ENCODE measurements at regions not wholly inside any gene's neighbourhood (a gene's known extent, or its start where the extent isn't known, plus 50 kb on each side); places are given as distances from the start of the nearest gene placed in this dataset.
A peak's percentile ranks its signal among the peaks of the same experiment; 100 is the strongest.

DNA sequence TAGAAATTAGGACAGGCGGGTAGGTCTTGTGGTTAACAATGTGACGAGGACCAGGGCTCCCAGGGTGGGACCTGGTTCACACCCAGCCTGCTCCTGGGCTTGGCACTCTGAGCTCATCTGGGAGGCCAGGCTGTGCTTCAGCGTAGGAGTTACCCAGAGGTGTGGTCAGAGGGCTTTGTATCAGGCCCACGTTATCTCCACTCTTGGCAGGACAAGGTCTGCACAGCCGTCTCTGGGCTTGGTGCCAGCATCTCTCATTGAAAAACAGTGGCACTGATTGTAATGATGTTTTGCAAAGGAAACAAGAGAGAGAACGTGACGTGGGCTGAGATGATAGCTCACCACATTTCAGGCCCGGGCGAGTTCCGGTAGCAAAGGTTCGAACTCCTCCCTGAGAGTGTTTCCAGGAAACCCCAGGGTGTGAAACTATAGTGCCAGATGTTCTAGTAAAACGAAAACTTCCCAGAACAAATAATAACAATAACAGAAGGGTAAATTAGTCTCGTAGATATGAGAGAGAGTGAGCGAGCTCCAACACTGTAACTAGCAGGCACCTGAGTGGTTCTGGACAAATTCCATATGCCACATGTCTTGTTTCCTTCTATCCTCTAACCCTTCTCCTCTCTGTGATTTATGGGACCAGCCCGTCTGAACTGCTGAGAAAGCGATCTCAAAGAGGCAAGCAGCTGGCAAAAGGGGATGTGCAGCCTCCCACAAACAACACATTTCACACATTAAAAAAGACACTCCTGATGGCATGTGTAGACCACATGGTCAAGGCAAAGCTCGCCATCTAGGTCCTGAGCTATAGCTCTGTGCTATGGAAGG lies 227.3 kb downstream of the KTN1 start:
- Histone ChIP-seq H3K9me3 (ENCODE audit: control insufficient read depth, low read length) (no peaks in the 10 kb centered on the region), H3K27me3 (ENCODE audit: control insufficient read depth, insufficient read depth) (no peaks in the 10 kb centered on the region), H3K4me1 (ENCODE audit: control insufficient read depth, insufficient read depth, low read length) (peaks cover 8% of the 10 kb centered on the region), H3K4me3 (ENCODE audit: low read length) (no peak overlapping the region), H3K27ac (ENCODE audit: low read length) (peak overlapping the region; percentile 33)
- WGBS, result 13% methylated on average over 17 of the region's 17 CpGs
- DNase-seq (peak; percentile 90 to 95 (median 94)), ATAC-seq (peak; percentile 99)
- intact Hi-C loops (cut with DNase I), result no loop called here

DNA sequence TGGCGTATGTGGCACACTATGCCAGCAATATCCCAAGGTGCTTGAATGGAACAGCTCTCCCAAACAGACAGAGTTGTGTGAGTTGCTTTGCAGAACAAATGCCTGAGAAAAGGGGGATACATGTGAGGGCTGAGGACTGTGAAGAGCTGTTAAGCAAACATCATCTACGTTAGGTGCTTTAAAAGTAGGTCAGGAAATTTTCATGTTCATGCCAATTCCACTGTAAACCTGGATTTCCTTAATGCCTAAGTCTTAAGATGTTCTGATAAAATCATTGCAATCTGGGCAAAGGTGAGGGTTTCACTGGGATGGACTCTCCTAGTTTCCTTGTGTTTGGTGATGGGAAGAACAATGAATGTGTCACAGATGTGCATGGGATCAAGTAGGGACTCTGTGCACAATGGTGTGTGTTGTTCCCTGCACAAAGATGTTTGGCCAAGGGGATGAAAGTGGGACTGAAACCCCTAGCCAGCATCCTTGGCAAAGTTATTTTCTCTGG lies 227.9 kb downstream of the KTN1 start:
- H3K4me1 ChIP-seq (ENCODE audit: control insufficient read depth, insufficient read depth, low read length), result peaks cover 8% of the 10 kb centered on the region
- WGBS, result 82% methylated on average over 2 of the region's 2 CpGs
- DNase-seq (no peak), ATAC-seq (no peak)
- H3K27ac ChIP-seq (ENCODE audit: low read length), result peak overlapping the region; percentile 33
- no peaks in the 10 kb centered on the region for H3K9me3 ChIP-seq (ENCODE audit: control insufficient read depth, low read length)
- H3K27me3 ChIP-seq (ENCODE audit: control insufficient read depth, insufficient read depth), result no peaks in the 10 kb centered on the region
- intact Hi-C loops (cut with DNase I), result no loop called here
- no peak overlapping the region for H3K4me3 ChIP-seq (ENCODE audit: low read length)

DNA sequence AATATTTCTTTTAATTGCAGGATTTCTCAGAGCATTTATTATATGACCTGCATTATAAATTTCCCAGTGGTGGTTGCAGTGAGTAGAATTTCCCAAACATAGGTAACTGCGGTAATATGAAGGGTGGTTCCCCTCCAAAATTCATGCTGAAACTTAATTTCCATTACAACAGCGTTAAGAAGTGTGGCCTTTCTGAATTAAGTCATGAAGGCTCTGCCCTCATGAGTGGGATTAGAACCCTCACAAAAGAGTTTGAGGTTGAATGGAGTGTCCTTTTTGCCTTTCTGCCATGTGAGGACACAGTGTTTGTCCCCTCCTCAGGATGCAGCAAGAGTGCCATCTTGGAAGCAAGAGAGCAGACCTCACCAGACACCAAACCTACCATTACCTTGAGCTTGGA lies 233.6 kb downstream of the KTN1 start:
- Histone ChIP-seq H3K4me3 (ENCODE audit: low read length) (no peak overlapping the region), H3K9me3 (ENCODE audit: control insufficient read depth, low read length) (no peaks in the 10 kb centered on the region), H3K27ac (ENCODE audit: low read length) (no peak overlapping the region), H3K4me1 (ENCODE audit: control insufficient read depth, insufficient read depth, low read length) (no peaks in the 10 kb centered on the region), H3K27me3 (ENCODE audit: control insufficient read depth, insufficient read depth) (no peaks in the 10 kb centered on the region)
- ATAC-seq (no peak), DNase-seq (no peak)
- intact Hi-C loops (cut with DNase I), result no loop called here
- WGBS, result 91% methylated on average over 2 of the region's 2 CpGs

DNA sequence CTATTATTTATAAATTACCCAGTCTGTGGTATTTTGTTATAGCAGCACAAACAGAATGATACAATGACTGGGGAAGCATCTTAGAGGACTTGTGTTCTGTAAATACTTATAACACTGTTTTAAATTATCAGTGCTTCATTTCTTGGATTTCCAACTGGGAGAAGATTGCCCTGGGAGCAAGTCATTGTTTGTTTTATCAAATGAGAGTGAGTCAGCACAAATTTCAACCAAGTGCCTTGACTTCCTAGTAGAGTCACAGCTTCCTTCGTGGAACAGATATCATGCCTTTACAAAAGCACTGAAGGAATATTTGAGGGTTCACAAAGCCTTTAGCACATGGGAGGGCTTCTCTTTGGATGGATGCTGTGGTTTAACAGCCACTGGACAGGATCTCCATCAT lies 234.1 kb downstream of the KTN1 start:
- Histone ChIP-seq H3K9me3 (ENCODE audit: control insufficient read depth, low read length) (no peaks in the 10 kb centered on the region), H3K27ac (ENCODE audit: low read length) (no peak overlapping the region), H3K4me3 (ENCODE audit: low read length) (no peak overlapping the region), H3K27me3 (ENCODE audit: control insufficient read depth, insufficient read depth) (no peaks in the 10 kb centered on the region), H3K4me1 (ENCODE audit: control insufficient read depth, insufficient read depth, low read length) (no peaks in the 10 kb centered on the region)
- DNase-seq (no peak), ATAC-seq (no peak)
- intact Hi-C loops (cut with DNase I), result no loop called here
- WGBS, result 73% methylated on average over 1 of the region's 1 CpG

DNA sequence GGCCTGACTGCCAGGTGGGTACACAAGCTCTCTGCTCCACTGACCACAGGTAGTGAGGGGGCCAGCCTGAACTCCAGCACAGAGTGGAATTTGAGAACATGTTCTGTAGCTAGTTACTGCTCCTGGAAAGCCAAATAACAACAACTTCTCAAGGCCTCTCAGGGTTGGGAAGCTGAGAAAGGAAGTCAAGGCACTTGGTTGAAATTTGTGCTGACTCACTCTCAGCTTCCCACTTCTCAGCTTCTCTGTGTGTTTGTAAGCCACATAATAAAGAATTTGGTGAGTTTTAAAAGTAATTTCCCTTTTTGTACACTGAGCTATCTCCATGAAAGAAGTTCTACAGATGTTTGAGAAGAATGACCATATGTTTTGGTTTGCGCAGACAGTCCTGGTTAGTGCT lies 234.9 kb downstream of the KTN1 start:
- no peak for ATAC-seq
- H3K4me3 ChIP-seq (ENCODE audit: low read length), result no peak overlapping the region
- WGBS, result 92% methylated on average over 1 of the region's 1 CpG
- no peaks in the 10 kb centered on the region for H3K9me3 ChIP-seq (ENCODE audit: control insufficient read depth, low read length)
- no peaks in the 10 kb centered on the region for H3K4me1 ChIP-seq (ENCODE audit: control insufficient read depth, insufficient read depth, low read length)
- H3K27ac ChIP-seq (ENCODE audit: low read length), result no peak overlapping the region
- intact Hi-C loops (cut with DNase I), result no loop called here
- no peak for DNase-seq
- no peaks in the 10 kb centered on the region for H3K27me3 ChIP-seq (ENCODE audit: control insufficient read depth, insufficient read depth)

DNA sequence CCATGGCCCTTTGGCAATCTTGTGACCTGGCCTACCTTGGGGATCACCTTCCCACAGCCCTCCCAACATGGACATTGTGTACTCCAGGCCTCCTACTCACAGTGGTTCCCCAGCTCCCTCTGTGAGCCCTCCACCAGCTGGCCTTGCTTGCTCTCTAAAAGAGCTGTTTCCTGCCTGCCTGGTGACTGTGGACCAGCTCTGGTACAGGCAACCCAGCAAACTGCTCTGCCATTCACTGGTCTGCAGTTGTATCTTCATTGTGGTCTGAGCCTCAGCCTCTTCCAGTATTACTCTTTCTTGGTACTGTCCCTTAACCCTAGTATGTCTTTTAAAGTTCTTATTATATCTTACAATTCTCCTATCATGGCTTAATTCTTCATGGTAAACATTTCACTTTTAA lies 236.2 kb downstream of the KTN1 start:
- no peaks in the 10 kb centered on the region for H3K27me3 ChIP-seq (ENCODE audit: control insufficient read depth, insufficient read depth)
- intact Hi-C loops (cut with DNase I), result no loop called here
- no peak for DNase-seq
- H3K27ac ChIP-seq (ENCODE audit: low read length), result no peak overlapping the region
- ATAC-seq, result no peak
- H3K4me3 ChIP-seq (ENCODE audit: low read length), result no peak overlapping the region
- H3K9me3 ChIP-seq (ENCODE audit: control insufficient read depth, low read length), result no peaks in the 10 kb centered on the region
- H3K4me1 ChIP-seq (ENCODE audit: control insufficient read depth, insufficient read depth, low read length), result no peaks in the 10 kb centered on the region

DNA sequence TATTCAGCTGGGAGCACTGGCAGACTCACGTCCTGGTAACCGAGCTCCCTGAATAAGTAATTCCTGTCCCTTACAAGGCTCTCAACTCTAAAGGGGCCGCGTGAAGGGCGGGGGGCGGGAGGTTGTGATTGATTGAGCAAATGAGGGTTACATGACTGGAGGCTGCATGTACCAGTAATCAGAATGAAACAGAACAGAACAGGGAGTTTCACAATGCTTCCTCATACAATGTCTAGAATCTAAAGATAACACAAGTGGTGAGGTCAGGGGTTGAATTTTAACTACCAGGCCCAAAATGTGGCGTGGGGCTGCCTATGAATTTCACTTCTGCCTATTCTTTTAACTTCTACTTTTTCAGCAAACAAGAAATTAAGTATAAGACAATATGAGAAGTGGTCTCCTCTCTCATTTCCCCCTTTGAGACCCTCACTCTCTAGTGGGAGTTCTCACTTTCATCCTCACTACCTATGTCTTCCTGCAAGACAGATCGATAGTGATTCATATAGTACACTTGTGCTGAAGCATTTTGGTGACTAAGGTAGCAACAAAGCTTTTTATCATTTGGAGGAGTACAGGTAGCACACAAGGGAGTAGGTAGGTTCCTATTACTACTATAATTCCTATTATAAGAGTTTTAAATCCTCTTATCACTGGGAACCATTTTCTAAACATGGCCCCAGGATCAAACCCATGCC lies 239.8 kb downstream of the KTN1 start:
- Histone ChIP-seq H3K4me1 (ENCODE audit: control insufficient read depth, insufficient read depth, low read length) (no peaks in the 10 kb centered on the region), H3K27ac (ENCODE audit: low read length) (no peak overlapping the region), H3K27me3 (ENCODE audit: control insufficient read depth, insufficient read depth) (no peaks in the 10 kb centered on the region), H3K9me3 (ENCODE audit: control insufficient read depth, low read length) (peaks cover 3% of the 10 kb centered on the region), H3K4me3 (ENCODE audit: low read length) (no peak overlapping the region)
- WGBS, result 73% methylated on average over 8 of the region's 8 CpGs
- DNase-seq (no peak), ATAC-seq (no peak)
- intact Hi-C loops (cut with DNase I), result no loop called here

DNA sequence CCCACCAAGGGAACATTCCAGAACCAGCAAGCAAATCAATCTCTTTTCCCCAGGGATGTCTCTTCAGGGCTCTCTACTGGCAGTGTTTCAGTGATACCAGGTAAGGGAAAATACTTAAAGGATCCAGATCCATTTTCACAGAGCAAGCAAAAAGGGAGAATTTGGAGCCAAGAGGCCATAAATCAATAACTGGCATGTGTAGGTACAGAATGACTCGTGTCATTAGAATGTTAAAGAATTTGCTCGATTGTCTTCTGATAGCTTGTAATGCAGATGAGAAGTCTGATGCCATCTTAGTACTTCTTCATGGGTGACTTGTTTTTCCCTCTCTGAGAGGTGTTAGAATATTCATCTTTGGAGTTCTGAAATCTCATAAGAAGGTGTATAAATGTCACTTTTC lies 242.9 kb downstream of the KTN1 start:
- ATAC-seq, result no peak
- peaks cover 3% of the 10 kb centered on the region for H3K9me3 ChIP-seq (ENCODE audit: control insufficient read depth, low read length)
- 82% methylated on average over 2 of the region's 2 CpGs for WGBS
- no peaks in the 10 kb centered on the region for H3K27me3 ChIP-seq (ENCODE audit: control insufficient read depth, insufficient read depth)
- H3K27ac ChIP-seq (ENCODE audit: low read length), result no peak overlapping the region
- intact Hi-C loops (cut with DNase I), result no loop called here
- no peak overlapping the region for H3K4me3 ChIP-seq (ENCODE audit: low read length)
- no peak for DNase-seq
- H3K4me1 ChIP-seq (ENCODE audit: control insufficient read depth, insufficient read depth, low read length), result no peaks in the 10 kb centered on the region

DNA sequence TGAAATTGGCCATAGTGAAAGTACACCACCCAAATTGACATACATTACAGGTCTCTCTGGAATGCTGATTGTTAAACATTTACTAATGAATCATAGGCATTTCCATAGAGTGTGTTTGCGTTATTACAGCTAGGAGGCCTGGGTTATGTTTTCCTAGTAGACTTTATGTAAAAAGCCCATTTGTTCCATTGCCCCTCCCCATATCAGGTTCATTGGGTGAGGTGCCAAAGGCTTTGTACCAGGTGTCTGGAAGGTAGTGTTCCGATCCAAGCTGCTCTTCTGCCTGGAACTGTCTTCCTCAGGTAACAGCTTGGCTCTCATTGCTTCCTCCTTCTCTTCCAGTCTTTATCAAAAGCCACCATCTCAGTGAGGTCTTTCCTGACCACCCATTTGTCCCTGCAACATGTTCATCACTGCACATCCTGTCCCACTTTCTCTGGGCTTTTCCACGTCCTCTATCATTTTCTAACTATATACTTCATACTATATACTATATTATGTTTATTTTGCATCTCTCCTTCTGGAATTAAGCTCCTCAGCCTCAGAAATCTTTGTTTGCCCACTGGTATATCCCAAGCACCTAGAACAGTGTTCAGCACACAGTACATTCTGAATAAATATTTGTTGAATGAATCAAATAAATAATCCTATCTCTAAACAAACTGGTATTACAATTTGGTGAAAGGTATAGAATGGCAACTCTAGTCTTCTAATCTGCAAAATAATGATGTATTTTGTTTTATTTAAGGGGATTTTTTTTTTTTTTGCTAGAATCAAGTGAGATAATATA lies 252.3 kb downstream of the KTN1 start:
- intact Hi-C loops (cut with DNase I), result no loop called here
- DNase-seq, result no peak
- ATAC-seq, result no peak
- Histone ChIP-seq H3K4me3 (ENCODE audit: low read length) (no peak overlapping the region), H3K27ac (ENCODE audit: low read length) (no peak overlapping the region), H3K9me3 (ENCODE audit: control insufficient read depth, low read length) (no peaks in the 10 kb centered on the region), H3K4me1 (ENCODE audit: control insufficient read depth, insufficient read depth, low read length) (no peaks in the 10 kb centered on the region), H3K27me3 (ENCODE audit: control insufficient read depth, insufficient read depth) (no peaks in the 10 kb centered on the region)
- WGBS, result 86% methylated on average over 3 of the region's 3 CpGs

DNA sequence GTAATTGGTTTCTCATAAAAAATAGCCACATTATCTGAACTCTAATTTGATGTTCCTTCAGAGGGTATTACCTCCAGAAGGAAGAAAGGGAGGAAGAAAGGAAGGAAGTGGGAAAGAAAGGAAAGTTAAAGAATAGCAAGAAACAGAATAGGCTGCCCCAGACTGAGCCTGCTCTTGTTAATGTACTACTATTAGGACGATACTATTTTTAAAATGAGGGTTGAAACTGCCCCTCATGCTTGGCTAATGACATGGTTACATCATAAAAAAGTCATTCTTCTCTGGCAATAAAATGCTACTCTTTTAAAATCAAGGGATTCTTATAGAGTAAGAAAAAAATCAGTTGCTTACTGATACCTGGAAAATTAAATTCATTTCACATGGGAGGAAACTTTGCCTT lies 253.0 kb downstream of the KTN1 start:
- no peak for DNase-seq
- Histone ChIP-seq H3K27ac (ENCODE audit: low read length) (no peak overlapping the region), H3K4me3 (ENCODE audit: low read length) (no peak overlapping the region), H3K4me1 (ENCODE audit: control insufficient read depth, insufficient read depth, low read length) (no peaks in the 10 kb centered on the region), H3K27me3 (ENCODE audit: control insufficient read depth, insufficient read depth) (no peaks in the 10 kb centered on the region), H3K9me3 (ENCODE audit: control insufficient read depth, low read length) (no peaks in the 10 kb centered on the region)
- WGBS, result 38% methylated on average over 1 of the region's 1 CpG
- intact Hi-C loops (cut with DNase I), result no loop called here
- ATAC-seq, result no peak

DNA sequence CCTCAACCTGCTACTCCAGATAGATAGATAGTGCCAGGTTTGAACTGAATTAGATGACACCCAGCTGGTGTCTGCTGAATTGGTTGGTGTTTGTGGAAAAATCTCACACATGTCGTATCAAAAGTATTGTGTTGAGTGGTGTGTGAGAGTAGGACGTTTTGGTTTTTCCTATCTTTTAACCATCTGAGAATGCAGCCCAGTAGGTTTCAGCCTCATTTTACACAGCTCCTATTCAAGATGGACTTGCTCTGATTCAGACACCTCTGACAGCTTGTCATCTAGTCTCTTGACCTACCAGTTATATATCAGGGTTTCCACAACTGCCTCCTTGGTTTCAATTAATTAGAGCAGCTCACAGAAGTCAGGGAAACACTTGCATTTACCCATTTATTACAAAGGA lies 254.4 kb downstream of the KTN1 start:
- intact Hi-C loops (cut with DNase I), result no loop called here
- no peaks in the 10 kb centered on the region for H3K4me1 ChIP-seq (ENCODE audit: control insufficient read depth, insufficient read depth, low read length)
- H3K27me3 ChIP-seq (ENCODE audit: control insufficient read depth, insufficient read depth), result no peaks in the 10 kb centered on the region
- ATAC-seq (no peak), DNase-seq (no peak)
- 63% methylated on average over 2 of the region's 2 CpGs for WGBS
- no peak overlapping the region for H3K27ac ChIP-seq (ENCODE audit: low read length)
- H3K4me3 ChIP-seq (ENCODE audit: low read length), result no peak overlapping the region
- no peaks in the 10 kb centered on the region for H3K9me3 ChIP-seq (ENCODE audit: control insufficient read depth, low read length)

Data from right cardiac atrium (tissue), 5 donors.